ENCODE measurements at regions not wholly inside any gene's neighbourhood (a gene's known extent, or its start where the extent isn't known, plus 50 kb on each side); places are given as distances from the start of the nearest gene placed in this dataset.

DNA sequence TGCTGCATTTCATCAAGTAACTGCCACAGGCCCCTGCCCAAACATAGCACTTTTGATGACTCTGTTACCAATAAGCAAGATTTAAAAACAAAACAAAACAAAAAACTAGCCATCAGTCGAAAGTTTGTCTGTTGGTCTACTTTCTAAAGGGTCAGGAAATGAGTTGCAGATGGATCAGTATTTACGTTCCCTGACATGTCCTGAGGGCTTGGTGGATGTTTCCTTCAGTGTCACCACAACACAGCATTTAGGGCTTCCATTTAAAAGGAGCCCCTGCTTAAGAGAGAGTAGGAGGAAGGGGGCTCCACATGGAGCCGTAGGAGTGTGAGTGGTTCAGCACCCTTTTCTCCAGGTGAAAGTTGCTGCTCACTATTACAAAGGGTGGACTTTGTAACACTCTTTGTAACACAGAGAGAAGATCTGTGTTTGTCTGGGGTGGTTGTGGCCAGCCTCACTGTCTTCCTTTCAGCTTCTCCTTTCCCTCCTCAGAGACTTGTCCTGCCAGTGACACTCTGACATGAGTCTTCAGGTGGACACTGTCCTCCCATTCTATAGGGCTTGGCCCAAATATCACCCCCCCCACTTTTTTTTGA is 167.5 kb upstream of the PDE5A start:
- no peak for DNase-seq
- intact Hi-C loops (cut with DNase I, micrococcal nuclease), result no loop called here
- Histone ChIP-seq H3K9me3 (no peaks in the 10 kb centered on the region), H3K4me3 (no peak overlapping the region), H3K4me1 (ENCODE audit: low read depth) (peaks cover 3% of the 10 kb centered on the region), H3K36me3 (ENCODE audit: low read depth) (no peaks in the 10 kb centered on the region)
- TF ChIP-seq CTCF (IDR thresholded peaks at IDR 0.05), result no peak
- ATAC-seq, result no peak

DNA sequence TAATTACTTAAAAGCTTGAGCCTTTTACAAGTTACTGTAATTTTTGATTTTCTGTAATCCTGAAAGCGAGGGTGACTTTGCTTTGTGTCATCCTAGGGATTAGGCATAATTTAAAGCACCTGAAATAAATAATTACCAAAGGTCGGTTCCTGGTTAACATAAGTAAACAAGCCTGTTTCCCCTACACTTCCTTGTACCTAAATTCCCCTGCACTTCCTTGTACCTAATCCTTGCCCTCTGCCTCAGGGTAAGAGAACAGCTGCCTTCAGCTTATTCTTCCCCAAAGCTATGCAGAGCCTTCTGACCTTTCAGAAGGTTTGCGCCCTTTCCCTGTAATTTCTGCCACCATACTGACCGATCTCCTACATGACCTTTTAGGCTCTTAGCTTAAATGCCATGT is 166.1 kb upstream of the PDE5A start:
- no peak for DNase-seq
- Histone ChIP-seq H3K4me3 (no peak overlapping the region), H3K9me3 (no peaks in the 10 kb centered on the region), H3K4me1 (ENCODE audit: low read depth) (peaks cover 3% of the 10 kb centered on the region), H3K36me3 (ENCODE audit: low read depth) (no peaks in the 10 kb centered on the region)
- intact Hi-C loops (cut with DNase I, micrococcal nuclease), result no loop called here
- TF ChIP-seq CTCF (IDR thresholded peaks at IDR 0.05), result no peak
- peak; percentile 95 for ATAC-seq

DNA sequence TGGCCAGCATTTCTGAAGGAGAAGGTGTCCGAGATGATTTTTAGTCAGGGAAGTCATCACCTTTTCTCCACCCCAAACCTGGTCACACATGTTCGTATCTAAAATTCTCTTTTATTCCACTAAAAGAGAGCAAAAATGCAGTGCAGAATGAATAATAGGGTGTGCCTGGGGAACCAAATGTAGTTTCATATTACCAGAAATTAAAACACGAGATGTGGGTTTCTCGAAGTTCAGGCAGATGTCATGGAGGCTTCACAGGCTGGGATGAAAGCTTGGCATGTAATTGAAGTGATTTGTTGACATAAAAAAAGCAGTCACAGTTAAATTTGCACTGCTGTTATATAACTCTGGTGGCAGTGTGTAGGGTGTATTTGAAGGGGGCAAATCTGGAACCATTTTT is 165.5 kb upstream of the PDE5A start:
- no peaks in the 10 kb centered on the region for H3K9me3 ChIP-seq
- intact Hi-C loops (cut with DNase I, micrococcal nuclease), result no loop called here
- peaks cover 3% of the 10 kb centered on the region for H3K4me1 ChIP-seq (ENCODE audit: low read depth)
- H3K4me3 ChIP-seq, result no peak overlapping the region
- H3K36me3 ChIP-seq (ENCODE audit: low read depth), result no peaks in the 10 kb centered on the region
- ATAC-seq (peak; percentile 9), DNase-seq (no peak)
- TF ChIP-seq CTCF (IDR thresholded peaks at IDR 0.05), result no peak

DNA sequence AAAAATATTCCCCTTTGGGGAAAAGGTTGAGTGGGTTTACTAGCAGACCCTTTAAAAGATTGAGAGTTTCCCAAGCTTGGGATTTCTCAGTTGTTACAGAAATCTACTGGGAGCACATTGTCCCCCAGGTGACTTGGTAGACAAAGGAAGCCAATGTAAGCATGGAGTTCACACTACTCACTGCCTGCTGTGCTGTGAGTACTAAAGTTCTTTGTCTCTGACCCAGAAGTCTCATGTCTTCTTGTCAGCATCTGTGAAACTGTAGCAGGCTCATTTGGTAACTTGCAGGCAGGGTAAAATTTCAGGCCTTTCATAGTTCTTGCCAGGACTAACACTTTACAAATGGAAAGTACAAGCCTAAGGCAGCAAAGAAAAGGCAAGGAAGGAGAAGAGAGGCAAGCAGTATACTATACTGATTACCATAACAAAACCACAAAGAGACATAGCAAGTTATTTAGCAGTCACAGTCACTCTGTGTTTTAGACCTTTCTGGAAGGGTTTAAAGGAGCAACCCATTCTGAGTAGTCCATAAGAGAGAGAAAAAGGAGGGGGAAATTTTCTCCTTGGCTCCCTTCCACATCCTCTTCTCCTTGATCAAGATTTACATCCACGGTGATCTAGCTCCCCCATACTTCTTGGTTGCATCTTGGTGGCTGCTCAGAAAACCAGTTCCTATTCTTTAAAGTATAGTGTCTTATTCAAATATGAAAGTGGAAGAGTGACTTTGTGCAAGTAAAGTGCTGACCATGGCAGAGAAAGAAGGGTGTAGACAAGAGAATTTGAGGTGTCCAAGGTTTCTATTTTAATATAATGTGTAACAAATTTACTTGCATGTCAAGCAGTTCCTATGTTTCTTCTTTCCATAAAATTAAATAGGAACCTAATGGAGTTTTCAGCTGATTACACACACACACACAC is 160.0 kb upstream of the PDE5A start:
- no peak for DNase-seq
- TF ChIP-seq CTCF (IDR thresholded peaks at IDR 0.05), result no peak
- Histone ChIP-seq H3K36me3 (ENCODE audit: low read depth) (no peaks in the 10 kb centered on the region), H3K9me3 (no peaks in the 10 kb centered on the region), H3K4me1 (ENCODE audit: low read depth) (no peaks in the 10 kb centered on the region), H3K4me3 (no peak overlapping the region)
- no peak for ATAC-seq
- intact Hi-C loops (cut with DNase I, micrococcal nuclease), result loop anchor here in 1 of 2 donors (10.0 kb wide), 1 partner anchor 154 kb away; no protein-coding TSS in a partner anchor

GRCh38 chr4:119785963-119786362 is 157.4 kb upstream of the PDE5A start:
- DNase-seq (peak in 1 of 3 donors; percentile 74), ATAC-seq (no peak)
- no peak for TF ChIP-seq CTCF (IDR thresholded peaks at IDR 0.05)
- H3K4me3 ChIP-seq, result no peak overlapping the region
- H3K4me1 ChIP-seq (ENCODE audit: low read depth), result no peaks in the 10 kb centered on the region
- peaks cover 7% of the 10 kb centered on the region for H3K9me3 ChIP-seq
- intact Hi-C loops (cut with DNase I, micrococcal nuclease), result loop anchor here in 1 of 2 donors (10.0 kb wide), 1 partner anchor 151 kb away; no protein-coding TSS in a partner anchor
- no peaks in the 10 kb centered on the region for H3K36me3 ChIP-seq (ENCODE audit: low read depth)

All from mucosa of descending colon (tissue), 3 donors.